ENCODE measurements at regions not wholly inside any gene's neighbourhood (a gene's known extent, or its start where the extent isn't known, plus 50 kb on each side); places are given as distances from the start of the nearest gene placed in this dataset.
"Not testable (repeated sequence)": the region's sequence is repeated elsewhere in the genome, so short reads cannot be mapped to it uniquely, and the experiment has no call there.

DNA sequence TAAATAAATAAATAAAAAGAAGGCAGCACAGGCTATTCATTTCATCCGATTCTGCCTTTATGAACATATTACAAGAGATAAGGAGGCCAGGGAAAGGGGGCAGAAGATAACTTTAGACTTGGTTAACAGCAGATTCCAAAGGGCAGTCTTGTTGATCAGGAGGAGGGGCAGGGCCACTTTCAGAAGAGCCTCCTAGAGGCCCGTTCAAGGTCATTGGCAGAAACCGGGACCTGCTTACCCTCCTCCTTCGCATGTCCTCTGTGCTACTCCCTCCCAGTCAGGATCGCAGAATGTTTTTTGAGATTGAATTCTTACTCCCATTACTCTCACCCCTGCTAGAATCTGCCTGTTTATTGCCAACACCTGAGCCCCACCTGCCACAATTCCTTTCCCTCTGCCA lies 217.0 kb upstream of the IPO5 start:
- FAIRE-seq = no peak

DNA sequence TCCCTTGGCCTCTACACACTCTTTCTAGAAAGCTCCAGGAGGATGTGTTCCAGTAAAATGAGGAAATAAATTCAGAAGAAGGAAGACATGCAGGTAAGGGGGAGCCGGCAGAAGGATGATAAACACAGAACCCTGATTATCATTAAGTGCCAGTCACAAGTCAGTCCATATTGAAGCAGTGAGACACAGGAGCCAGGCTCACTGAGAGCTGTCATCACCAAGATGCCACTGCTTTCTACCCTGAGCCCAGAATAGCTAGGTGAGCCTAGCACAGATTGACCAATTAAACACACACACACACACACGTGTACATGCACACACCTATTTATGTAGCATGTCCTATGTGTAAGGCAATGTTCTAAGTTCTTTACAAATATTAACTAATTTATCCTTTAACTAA lies 211.4 kb upstream of the IPO5 start:
- FAIRE-seq = no peak

DNA sequence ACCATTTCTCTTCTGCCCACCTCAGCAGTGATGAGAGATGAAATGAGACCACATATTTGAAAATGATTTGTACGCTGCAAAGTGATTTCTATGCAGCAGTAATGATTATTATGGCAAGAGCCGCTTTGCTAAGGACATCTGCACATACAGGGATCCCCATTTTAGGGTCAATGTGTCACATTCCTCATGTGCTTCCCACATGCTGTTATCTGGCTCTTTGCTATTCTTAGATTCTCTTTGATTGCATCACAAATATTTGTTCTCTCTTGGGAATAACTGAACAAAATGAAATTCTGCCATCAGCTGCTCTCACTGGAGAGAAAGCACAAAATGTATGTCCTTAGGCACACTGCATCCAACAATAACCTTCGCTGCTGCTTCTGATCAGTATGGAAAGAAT lies 209.5 kb upstream of the IPO5 start:
- no peak for FAIRE-seq

DNA sequence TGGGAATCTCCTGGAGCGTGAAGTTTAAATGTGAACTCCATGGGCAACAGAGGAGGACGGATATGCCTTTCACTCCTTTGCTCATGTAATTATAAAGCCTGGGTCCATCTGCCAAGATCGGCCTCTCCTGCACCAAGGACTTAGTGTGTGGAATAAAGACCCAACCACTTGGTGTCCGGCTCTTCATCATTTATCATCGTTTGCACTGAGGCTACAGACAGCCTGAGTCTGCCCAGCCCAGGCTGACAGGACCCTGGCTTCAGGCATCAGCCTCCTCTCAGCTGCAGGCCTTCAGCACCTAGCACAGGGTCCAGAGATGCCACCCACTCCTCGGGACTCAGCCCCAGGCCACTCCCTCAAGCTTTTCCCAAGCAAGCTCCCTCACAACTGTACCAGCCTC lies 206.8 kb upstream of the IPO5 start:
- FAIRE-seq = no peak

DNA sequence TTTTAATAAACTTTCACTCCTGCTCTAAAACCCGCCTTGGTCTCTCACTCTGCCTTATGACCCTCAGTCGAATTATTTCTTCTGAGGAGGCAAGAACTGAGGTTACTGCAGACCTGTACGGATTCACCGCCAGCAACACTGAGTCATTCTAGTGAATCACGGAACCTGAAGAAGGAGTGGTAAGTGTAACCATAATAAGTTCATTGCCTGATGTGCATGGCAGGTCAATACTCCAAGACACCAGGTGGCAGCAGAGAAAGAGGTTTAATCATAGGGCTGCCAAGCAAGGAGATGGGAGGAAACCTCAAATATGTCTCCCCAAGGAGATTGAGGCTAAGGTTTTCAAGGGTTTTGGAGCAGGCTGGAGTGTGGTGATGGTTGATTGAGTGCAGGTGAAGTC lies 204.3 kb upstream of the IPO5 start:
- no peak for FAIRE-seq

DNA sequence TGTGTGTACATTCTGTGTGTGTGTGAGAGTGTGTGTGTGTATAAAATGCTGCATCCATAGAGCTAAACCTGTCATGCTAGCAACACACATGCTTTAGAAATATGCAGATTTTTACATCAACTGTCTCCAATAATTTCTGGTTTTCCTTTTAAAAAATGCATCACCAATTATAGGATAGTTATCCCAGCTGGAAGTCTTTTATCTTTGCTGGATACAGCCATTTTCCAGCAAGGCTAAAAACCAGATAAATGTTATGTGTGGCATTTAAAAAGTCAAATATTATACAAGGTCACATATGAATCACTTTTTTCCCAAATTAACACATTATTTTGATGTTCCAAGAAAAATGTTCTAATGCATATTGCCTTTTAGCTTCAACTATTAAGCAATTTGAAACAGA lies 202.0 kb upstream of the IPO5 start:
- no peak for FAIRE-seq

DNA sequence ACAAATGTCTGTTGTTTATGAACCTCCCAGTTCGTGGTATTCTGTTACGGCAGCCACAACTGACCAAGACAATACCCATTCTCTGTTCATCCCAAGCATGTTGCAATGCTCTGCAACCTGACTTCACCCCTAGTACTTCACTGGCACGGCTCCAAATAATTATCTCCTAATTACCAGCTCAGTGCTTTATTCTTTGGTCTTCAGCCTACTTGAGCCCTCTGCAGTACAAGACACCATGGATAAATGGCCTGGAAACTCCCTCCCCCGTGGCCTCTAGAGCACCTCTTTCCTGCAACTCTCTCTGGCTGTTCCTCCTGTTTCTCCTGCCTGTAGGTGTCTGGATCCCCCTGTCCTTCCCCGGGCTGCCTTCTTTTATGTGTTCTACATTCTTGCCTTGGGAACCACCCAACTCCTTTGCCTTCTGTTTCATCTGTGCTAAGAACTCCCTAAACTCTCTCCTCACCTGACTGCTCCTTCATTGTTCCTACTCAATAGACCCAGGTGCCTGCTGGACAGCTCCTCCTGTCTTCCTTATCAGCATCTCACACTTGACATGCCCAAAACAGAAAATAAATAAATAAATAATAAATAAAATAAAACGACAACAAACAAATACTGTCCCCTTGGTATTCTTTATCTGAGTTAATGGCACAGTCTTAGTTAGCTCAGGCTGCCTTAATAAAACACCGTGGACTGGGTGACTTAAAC lies 200.4 kb upstream of the IPO5 start:
- no peak for FAIRE-seq

DNA sequence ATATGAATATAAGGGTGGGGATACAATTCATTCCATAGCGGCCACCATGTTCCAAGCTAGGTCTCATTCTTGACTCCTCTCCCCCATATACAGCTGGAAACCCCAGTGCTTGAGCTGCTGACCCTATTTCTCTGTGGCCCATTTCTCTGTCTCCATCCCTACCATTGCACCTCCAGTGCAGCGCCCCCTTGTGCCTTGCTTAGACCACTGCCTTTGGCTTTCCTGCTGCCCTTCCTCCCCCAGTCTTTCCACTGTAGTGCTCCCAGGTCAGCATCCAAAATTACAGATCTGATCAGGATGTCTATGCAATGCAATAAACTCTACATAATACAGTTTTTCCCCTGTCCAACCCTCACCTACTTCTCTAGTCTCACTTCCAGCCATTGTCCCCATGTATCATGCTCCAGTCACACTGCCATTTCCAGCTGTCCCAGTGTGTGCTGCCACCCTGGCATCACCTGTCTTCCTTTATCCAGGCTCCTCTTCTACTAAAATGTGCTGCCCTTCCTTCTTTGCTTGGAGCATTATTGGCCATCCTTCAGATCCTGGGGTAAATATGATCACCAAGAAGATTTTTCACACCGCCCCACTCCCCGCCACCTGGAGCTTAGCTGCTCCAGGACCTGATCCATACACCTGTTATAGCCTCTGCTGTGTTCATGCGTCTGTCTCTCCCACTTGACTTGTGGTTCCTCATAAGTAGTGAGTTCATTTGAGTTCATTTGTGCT lies 199.4 kb upstream of the IPO5 start:
- no peak for FAIRE-seq

DNA sequence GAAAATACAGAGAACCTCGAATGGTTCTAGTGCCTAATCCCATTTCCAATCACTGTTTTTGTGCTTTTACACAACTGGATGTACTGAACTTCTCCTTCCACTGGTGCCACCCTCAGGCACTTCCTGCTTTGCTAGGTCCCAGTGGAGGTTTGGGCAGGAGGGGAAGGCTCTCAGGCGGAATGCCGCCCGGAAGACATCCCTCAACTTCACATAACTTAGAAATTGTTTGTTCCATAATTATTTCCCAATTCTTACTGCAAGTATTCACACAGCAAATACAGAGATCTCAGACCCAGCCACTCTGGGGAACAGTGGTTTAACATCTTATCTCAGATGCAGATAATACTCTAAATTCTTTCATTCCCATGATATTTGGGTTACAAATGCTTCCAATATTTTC lies 195.7 kb upstream of the IPO5 start:
- FAIRE-seq = no peak

DNA sequence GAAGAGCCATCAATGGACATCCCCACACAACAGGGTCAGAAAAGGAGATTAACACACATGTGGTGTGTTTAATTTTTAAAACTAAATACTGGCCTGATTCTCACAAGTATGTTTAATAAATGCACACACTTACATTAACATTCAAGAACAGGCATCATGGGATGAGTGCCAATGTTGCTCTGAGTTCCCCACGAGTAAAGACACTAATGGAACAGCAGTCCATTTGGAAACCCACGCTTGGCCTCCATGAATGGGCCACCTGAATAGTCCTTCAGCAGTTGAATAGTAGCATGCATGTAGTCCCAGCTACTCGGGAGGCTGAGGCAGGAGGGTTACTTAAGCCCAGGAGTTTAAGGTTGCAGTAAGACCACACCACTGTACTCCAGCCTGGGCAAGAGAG lies 195.2 kb upstream of the IPO5 start:
- FAIRE-seq = no peak

DNA sequence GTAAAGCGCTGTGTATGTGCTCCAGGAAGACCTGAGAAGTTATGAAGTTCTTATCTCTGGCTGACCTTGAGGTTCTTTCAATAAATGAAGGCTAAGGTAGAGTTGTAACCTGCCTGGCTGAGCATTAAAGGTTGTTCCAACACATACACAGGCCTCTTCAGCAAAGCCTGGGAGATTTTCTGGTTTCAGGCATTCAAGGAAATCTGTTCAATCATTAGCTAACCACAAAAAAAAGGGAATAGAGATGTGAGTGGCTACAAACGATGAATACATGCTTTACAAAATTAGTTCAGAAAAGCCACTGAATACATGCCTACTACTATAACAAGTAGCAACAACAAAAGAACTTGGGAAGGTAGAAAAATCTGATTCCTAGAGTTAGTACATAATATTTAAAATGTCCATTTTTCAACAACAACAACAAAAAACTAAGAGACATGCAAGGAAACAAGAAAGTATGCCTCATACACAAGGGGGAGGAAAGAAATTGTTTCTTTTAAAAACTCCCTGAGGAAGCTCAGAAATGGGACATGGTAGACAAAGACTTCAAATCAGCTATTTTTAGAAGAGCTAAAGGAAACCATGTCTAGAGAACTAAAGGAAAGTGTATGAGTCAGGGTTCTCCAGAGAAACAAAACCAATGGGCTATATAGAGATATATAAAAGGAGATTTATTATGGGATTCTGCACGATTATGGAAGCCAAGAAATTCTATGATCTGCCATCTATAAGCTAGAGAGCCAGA lies 191.5 kb upstream of the IPO5 start:
- no peak for FAIRE-seq

DNA sequence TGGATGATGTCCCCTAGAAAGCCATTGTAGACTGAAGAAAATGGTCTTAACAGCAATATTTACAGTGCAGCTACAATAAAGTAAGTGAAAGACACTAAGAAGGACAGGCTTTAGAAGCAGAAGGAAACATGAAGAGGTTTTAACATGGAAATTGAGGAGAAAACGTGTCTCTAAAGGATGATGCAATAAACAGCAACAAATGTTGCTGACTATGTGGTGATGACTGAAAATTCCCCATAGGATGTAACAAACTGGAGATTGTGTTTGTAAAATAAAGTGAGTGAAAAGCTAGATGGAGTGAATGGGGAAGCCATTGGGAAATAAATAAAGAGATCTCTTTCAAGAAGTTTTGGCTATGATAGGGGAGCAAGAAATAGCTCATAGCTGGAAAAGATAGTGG lies 186.7 kb upstream of the IPO5 start:
- no peak for FAIRE-seq

DNA sequence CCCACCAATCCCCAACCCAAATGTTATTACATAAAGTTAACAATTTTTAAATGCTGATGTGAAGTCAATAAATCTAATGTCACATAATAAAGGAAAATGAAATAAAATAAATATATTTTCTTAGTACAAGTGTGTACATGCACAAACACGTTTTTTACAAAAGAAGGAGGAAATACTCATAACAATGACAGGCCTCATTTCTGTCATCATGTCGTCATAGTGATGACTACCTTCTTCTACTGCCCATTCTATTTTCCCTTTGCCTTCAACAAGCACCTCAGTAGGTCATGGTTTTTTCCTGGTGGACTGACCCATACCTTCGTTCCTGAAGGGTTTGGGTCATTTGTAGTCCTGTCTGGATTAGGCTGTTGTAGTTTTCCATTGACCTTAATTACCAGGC lies 185.3 kb upstream of the IPO5 start:
- FAIRE-seq = no peak

DNA sequence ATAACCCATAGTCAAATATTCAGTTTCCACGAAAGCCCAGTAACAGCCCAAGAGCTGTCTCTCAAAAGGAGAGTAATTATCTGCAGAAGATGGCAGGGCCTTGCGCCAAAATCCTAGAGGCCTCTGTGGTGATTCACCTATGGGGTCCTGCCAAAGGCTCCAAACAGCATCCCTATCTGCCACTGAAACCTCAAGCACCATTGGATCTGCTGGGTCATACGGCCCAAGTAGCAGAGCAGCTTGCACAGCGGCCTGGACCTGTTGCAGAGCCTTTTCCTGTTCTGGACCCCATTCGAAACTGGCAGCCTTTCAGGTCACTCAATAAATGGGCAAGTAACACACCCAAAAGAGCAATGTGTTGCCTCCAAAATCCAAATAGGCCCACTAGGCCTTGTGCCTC lies 183.2 kb upstream of the IPO5 start:
- not testable (repeated sequence) for FAIRE-seq

DNA sequence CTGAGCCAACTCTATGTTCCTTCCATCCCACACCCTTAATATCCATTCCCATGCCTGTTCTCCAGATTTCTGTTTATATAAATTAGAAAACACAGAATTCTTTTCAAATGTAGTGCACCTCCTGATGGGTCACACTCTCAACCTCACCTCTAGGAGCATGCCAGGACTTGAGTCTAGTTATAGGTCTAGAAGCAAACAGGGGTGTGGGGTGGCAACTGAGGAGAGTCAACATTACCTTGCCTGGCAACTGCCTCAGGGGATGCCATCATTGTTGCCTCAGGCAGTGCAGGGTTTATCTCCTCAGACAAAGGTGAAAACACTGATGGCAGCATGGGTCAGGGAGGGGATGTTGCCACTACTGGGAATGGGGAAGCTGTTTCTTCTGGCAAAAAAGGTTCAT lies 181.0 kb upstream of the IPO5 start:
- not testable (repeated sequence) for FAIRE-seq

DNA sequence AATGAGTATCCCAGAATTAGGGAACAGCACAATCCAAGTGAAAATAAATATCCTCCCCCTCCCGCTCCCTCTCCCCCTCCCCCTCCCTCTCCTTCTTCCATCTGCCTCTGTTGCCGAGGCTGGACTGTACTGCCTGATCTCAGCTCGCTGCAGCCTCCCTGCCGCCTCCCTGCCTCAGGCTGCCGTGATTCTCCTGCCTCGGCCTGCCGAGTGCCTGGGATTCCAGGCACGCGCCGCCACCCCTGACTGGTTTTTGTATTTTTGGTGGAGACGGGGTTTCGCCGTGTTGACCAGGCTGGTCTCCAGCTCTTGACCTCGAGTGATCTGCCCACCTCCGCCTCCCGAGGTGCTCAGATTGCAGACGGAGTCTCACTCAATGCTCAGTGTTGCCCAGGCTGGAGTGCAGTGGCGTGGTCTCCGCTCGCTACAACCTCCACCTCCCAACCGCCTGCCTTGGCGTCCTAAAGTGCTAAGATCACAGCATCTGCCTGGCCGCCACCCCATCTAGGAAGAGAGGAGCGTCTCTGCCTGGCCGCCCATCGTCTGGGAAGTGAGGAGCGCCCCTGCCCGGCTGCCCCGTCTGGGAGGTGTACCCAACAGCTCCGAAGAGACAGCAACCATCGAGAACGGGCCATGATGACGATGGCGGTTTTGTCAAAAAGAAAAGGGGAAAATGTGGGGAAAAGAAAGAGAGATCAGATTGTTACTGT lies 178.9 kb upstream of the IPO5 start:
- FAIRE-seq = not testable (repeated sequence)

DNA sequence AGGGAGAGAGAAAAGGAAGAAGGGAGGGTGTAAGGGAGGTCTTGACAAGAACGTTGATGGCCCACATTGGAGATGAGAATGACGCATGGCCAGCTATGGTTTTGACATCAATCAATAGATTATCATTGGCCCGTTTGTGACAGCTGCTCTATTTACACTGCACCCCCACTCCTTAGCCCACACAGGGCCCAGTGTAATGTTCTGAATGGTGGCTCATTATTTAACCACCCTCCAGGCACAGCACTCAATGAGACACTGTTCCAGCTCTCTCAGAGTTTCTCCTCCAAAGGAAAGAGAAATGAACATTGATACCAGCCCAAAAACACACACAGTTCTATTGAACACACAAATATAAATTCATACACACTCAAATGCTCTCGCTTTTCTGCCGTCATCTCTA lies 173.0 kb upstream of the IPO5 start:
- FAIRE-seq = no peak

DNA sequence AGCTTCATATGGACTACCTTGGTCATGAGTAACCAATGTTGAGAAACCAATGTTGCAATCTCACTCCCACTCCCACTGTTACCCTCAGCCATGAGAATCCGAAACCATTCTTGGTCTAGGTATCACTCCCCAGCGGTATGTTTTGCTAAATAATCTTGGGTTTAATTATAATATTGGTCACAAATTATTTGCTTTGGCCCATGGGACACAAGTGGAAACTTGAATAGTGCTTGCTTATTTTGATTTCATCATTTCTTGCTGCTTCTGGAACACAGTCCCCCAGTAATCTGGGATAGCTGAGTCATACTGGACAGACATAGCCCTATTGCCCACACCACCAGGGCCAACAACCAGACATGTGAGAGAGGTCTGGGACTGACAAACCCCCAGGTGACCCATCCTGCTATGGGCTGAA lies 171.6 kb upstream of the IPO5 start:
- FAIRE-seq = no peak

DNA sequence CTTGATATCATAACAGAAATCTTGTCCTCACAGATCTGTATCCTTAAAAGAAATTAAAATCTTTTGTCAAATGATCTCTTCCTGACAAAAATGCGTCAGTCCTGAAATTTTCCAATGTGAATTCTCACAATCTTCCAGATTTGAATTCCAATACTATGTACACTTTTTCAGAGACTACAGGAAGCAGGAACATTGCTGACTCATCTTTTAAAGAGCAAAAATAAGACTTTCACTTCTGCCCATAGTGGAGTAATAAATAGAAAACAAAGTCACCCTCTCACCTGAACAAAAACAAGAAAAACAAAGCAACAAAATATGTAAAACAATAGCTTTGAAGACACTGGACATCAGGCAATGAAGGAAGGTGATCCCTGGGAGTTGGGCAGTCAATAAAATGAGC lies 167.0 kb upstream of the IPO5 start:
- FAIRE-seq = no peak

DNA sequence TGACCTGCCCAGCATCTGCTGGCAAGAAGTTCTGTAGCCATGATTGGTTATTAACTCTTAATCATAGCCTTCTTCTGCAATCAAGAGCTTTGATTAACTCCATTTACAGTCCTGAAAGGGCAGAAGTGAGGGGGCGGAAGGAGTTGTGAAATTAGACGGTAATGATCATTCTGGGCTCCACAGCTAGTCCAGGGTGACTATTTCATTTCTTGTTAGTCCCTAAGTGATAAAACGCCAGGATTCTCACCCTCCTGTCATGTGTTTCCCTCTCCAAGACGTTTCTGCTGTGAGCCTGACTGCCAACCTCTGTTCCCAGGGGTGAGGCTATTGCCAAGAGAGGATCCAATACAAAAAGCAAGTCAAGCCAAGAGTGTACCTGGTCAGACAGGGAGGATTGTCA lies 155.9 kb upstream of the IPO5 start:
- FAIRE-seq = no peak

DNA sequence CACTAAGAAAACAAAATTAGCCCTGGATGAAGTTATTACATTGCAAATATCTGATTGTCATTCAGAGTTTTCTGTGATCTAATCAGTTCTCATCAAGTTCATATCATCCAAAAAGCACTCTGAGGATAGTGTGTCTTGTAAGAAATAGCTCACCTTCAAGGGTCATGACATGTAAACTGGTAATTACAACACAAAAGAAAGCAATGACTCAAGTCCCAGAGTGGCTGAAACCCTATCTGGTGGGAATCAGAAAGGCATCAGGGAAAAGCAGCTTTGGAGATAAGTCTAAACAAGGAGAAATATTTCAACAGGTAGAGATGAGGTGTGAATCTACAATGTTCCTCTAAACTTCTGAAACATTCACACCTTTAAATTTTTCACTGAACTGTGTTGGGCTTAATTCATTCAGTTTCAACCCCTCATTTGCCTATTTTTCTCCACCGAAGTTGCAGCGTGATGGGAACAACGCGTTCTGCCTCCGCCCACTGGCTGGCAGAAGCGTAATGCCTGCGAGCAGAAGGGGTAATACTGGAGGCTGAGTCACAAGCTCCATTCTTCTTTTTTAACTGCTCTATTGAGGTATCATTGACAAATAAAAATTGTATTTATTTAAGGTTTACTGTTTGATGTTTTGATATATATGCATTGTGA lies 155.2 kb upstream of the IPO5 start:
- no peak for FAIRE-seq

DNA sequence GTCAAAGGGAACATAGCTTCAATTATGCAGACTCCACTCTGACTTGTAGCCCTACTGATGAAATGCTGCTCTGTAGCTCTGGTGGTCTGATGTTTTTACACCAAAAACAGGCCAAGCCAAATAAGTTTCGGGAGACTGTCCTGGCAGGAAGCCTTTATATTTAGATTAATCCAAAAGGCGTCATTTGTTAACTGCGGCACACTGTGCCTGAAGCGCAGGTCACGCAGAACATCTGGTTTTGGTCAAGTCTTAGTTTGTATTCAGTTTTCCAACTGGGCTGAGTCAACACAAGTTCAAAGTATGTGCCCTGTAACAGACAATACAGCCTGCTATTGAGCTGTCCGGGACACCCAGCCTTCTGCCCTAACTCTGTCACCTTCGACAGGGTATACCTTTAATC lies 154.6 kb upstream of the IPO5 start:
- no peak for FAIRE-seq

DNA sequence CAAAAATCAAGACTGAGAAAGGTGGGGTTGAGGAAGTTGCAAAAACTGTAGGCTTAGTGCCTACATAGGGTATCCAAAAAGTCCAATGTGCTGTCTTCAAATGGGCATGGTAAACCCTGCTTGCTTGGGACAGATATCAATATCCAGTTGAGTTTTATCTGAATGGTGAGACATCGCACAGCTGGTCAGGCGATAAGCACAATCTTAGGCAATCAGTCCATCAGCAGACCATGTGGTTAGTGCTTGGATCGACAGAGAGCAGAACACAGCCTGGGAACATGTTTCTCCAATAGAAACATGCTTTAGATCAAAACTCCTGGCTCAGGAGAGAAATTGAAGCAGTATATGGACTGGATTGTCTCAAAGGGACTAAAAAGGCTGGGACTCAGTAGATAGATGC lies 151.3 kb upstream of the IPO5 start:
- FAIRE-seq = no peak

All from TTC549 (cell line).